ENCODE measurements at regions not wholly inside any gene's neighbourhood (a gene's known extent, or its start where the extent isn't known, plus 50 kb on each side); places are given as distances from the start of the nearest gene placed in this dataset.
A peak's percentile ranks its signal among the peaks of the same experiment; 100 is the strongest.

DNA sequence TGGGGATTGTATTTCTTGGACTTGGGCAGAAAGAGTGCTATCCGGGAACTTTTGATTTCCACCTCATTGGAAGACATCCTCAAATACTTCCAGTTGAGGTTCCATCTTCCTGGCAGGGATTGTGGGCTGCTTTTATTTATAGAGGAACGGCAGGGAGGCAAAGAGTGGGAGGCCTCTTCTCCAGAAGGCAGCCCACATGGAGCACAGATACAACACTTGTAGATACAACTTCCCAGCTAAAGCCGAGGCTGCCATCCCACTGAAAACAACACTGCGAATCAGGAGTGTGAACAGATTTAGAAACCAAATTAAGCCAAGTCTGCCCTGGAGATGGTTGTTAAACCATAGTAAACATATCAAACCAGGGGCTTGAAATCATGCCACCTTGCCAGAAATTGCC lies 212.8 kb upstream of the PPARGC1A start:
- no peak overlapping the region for H3K4me3 ChIP-seq
- intact Hi-C loops (cut with DNase I) = no loop called here
- H3K4me1 ChIP-seq = no peaks in the 10 kb centered on the region
- no peaks in the 10 kb centered on the region for H3K27me3 ChIP-seq
- no peaks in the 10 kb centered on the region for H3K9me3 ChIP-seq
- ATAC-seq = no peak
- H3K27ac ChIP-seq = no peak overlapping the region
- DNase-seq = no peak
- H3K36me3 ChIP-seq = no peaks in the 10 kb centered on the region
- TF ChIP-seq, protein P1, sequence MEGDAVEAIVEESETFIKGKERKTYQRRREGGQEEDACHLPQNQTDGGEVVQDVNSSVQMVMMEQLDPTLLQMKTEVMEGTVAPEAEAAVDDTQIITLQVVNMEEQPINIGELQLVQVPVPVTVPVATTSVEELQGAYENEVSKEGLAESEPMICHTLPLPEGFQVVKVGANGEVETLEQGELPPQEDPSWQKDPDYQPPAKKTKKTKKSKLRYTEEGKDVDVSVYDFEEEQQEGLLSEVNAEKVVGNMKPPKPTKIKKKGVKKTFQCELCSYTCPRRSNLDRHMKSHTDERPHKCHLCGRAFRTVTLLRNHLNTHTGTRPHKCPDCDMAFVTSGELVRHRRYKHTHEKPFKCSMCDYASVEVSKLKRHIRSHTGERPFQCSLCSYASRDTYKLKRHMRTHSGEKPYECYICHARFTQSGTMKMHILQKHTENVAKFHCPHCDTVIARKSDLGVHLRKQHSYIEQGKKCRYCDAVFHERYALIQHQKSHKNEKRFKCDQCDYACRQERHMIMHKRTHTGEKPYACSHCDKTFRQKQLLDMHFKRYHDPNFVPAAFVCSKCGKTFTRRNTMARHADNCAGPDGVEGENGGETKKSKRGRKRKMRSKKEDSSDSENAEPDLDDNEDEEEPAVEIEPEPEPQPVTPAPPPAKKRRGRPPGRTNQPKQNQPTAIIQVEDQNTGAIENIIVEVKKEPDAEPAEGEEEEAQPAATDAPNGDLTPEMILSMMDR (IDR thresholded peaks at IDR 0.05) = no peak

DNA sequence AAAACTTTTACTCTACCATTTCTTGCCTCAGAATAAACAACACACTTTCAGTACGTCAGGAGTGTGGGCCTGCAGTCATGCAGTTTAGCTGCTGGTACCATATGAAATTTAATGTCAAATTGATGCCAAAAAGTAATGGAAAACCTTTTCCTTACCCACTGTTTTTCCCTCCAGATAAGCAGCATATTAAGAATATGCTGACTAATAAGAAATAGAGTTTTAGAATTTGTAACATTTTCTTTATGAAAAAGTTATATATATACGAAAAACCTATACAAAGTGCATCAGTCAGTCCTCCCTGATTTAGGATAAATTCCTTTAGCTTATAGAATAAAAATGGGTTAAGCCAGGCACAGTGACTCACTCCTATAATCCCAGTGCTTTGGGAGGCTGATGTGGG lies 206.8 kb upstream of the PPARGC1A start:
- no peaks in the 10 kb centered on the region for H3K9me3 ChIP-seq
- no peaks in the 10 kb centered on the region for H3K27me3 ChIP-seq
- H3K4me3 ChIP-seq = no peak overlapping the region
- H3K27ac ChIP-seq = no peak overlapping the region
- ATAC-seq (no peak), DNase-seq (no peak)
- no peaks in the 10 kb centered on the region for H3K36me3 ChIP-seq
- H3K4me1 ChIP-seq = no peaks in the 10 kb centered on the region
- intact Hi-C loops (cut with DNase I) = no loop called here
- TF ChIP-seq, protein P1 (IDR thresholded peaks at IDR 0.05) = no peak

DNA sequence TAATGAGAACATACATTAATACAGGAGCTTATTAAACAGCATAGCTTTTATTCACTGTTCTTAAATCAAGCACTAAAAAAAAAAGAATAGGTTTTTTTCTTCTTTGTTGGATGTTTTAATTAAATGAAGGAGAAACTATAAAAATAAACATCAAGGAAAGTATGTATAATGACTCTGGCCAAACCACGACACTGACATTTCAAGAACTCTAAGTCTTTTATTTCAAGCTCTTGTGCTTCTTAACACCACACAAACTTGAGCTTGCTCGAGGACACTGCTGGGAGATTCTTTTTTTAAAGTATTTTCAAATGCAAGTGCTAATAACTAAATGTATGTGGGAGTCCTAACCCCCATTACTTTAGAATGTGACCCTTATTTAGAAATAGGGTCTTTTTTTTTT lies 204.9 kb upstream of the PPARGC1A start:
- DNase-seq (no peak), ATAC-seq (no peak)
- no peaks in the 10 kb centered on the region for H3K9me3 ChIP-seq
- no peak overlapping the region for H3K27ac ChIP-seq
- no peaks in the 10 kb centered on the region for H3K36me3 ChIP-seq
- intact Hi-C loops (cut with DNase I) = no loop called here
- H3K4me1 ChIP-seq = no peaks in the 10 kb centered on the region
- H3K4me3 ChIP-seq = no peak overlapping the region
- no peaks in the 10 kb centered on the region for H3K27me3 ChIP-seq
- TF ChIP-seq, protein P1 (IDR thresholded peaks at IDR 0.05) = no peak

DNA sequence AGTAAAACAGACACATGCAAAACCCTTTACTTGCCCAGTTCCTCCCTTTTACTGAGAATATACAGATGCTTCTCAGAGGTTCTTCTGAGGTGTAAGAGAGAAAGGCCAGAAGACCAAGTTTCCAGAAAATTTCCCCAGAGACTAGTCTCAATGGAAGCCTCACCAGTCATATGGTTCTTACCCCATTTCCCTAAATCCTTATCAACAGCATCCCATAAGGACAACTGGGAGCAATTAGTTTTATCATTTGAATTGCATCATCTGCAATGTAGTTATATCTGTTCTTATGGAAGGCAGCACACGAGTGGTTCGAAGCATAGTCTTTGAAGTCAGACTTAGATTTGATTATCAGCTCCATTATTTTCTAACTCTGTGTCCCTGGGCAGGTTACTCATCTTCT lies 203.6 kb upstream of the PPARGC1A start:
- Histone ChIP-seq H3K36me3 (no peaks in the 10 kb centered on the region), H3K4me1 (no peaks in the 10 kb centered on the region), H3K4me3 (no peak overlapping the region), H3K27me3 (no peaks in the 10 kb centered on the region), H3K27ac (no peak overlapping the region), H3K9me3 (no peaks in the 10 kb centered on the region)
- TF ChIP-seq, protein P1 (IDR thresholded peaks at IDR 0.05) = no peak
- intact Hi-C loops (cut with DNase I) = no loop called here
- DNase-seq (no peak), ATAC-seq (no peak)

DNA sequence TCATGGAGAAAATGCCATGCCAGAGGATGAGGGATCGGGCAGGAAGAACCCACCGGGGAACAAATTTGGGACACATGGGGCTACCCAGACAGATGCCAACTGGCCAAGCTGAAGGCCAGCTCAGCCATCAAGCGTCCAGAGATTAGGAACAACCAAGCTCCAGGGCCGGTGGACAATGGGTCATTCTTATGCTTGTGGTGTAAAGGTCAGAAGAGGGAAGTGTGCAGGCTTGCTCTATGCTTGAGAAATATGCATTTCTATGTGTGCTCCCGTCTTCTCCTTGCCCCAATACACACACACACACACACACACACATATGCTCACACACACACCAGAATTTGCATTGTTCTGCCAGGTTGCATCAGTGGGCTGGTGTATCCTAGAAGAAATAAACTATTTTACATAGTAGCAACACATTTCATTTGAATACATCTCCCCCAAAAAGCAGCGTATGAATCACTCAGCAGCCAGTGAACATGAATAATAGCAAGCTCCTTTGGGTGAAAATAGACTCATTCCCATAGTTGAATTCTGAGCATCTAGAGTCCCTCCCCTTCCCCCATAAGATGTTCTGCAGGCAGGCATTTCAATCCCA lies 201.9 kb upstream of the PPARGC1A start:
- no peaks in the 10 kb centered on the region for H3K9me3 ChIP-seq
- H3K4me3 ChIP-seq = no peak overlapping the region
- no peak overlapping the region for H3K27ac ChIP-seq
- TF ChIP-seq, protein P1 (IDR thresholded peaks at IDR 0.05) = no peak
- H3K36me3 ChIP-seq = no peaks in the 10 kb centered on the region
- ATAC-seq (no peak), DNase-seq (peak in 1 of 4 donors; percentile 14)
- no peaks in the 10 kb centered on the region for H3K27me3 ChIP-seq
- no peaks in the 10 kb centered on the region for H3K4me1 ChIP-seq
- intact Hi-C loops (cut with DNase I) = no loop called here
